ENCODE measurements at regions not wholly inside any gene's neighbourhood (a gene's known extent, or its start where the extent isn't known, plus 50 kb on each side); places are given as distances from the start of the nearest gene placed in this dataset.
"Not testable (repeated sequence)": the region's sequence is repeated elsewhere in the genome, so short reads cannot be mapped to it uniquely, and the experiment has no call there.

- Mint-ChIP-seq H3K27ac (no peak overlapping the region), H3K4me1 (no peaks in the 10 kb centered on the region), H3K36me3 (no peaks in the 10 kb centered on the region), H3K27me3 (no peaks in the 10 kb centered on the region), H3K4me3 (no peak overlapping the region), H3K9me3 (peaks cover 2 to 37% (median 15%) of the 10 kb centered on the region in 7 donors)
- H3K4me3 ChIP-seq (ENCODE audit: low read depth, low read length) = no peak overlapping the region
- no peaks in the 10 kb centered on the region for H3K27me3 ChIP-seq (ENCODE audit: control insufficient read depth, insufficient read depth, low read length)
- no peak overlapping the region for H3K27ac ChIP-seq (ENCODE audit: insufficient read depth, low read length, poor library complexity, severe bottlenecking)
- H3K36me3 ChIP-seq (ENCODE audit: control insufficient read depth, insufficient read depth, low read length) = no peaks in the 10 kb centered on the region
- DNase-seq (no peak), ATAC-seq (ENCODE audit: low read depth in 2 of 2) (no peak)
- no peaks in the 10 kb centered on the region for H3K4me1 ChIP-seq (ENCODE audit: control insufficient read depth, insufficient read depth, low read length, poor library complexity, severe bottlenecking)
- H3K9me3 ChIP-seq (ENCODE audit: control insufficient read depth in 2 of 2, low read length in 2 of 2) = peaks cover 2 to 10% of the 10 kb centered on the region in 2 experiments
These were observed 744.5 kb upstream of the EPHA7 start for GRCh38 chr6:94163877-94164276.

DNA sequence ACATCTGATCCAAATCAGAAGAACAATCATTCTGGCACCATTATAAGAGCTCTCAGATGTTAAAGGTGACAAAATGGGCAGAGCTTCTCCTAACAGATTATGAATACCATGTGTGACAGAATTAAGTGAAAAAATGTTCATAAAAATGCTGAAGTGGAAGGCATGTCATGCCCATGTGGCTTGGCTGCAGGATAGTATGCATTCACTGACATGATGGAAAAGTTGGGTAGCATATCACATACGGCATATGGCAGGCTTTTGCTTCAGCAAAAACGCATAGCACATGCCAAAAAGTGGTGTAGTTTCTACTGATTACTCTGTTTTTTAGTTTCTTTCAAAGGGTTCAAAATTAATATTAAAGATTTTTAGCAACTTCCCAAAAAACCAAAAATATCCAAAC lies 731.5 kb upstream of the EPHA7 start:
- Mint-ChIP-seq H3K9me3 (peaks cover 3 to 23% (median 9%) of the 10 kb centered on the region in 7 donors), H3K4me3 (no peak overlapping the region), H3K27ac (no peak overlapping the region), H3K4me1 (no peaks in the 10 kb centered on the region), H3K36me3 (no peaks in the 10 kb centered on the region), H3K27me3 (no peaks in the 10 kb centered on the region)
- no peaks in the 10 kb centered on the region for H3K9me3 ChIP-seq (ENCODE audit: control insufficient read depth in 2 of 2, low read length in 2 of 2)
- H3K4me3 ChIP-seq (ENCODE audit: low read depth, low read length) = no peak overlapping the region
- H3K27me3 ChIP-seq (ENCODE audit: control insufficient read depth, insufficient read depth, low read length) = no peaks in the 10 kb centered on the region
- ATAC-seq (ENCODE audit: low read depth in 2 of 2) (no peak), DNase-seq (no peak)
- no peaks in the 10 kb centered on the region for H3K36me3 ChIP-seq (ENCODE audit: control insufficient read depth, insufficient read depth, low read length)
- no peaks in the 10 kb centered on the region for H3K4me1 ChIP-seq (ENCODE audit: control insufficient read depth, insufficient read depth, low read length, poor library complexity, severe bottlenecking)
- H3K27ac ChIP-seq (ENCODE audit: insufficient read depth, low read length, poor library complexity, severe bottlenecking) = no peak overlapping the region

DNA sequence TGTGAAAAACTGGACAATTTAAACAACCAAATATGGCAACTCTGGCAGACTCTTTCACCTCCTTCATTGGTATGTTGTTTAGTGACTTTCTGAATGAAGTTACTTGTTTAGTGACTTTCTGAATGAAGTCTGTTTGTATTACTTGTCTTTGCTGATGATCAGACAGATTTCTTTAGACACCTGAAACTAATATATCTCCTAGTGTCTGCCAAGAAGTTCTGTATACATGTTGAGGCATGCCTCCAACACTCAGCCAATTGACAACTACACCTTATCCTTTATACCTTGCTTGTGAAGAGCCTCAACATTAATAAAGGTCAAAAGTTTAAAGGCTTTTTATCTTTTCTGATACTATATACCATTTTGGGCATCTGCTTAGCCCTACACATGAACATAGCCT lies 725.4 kb upstream of the EPHA7 start:
- peaks cover 1 to 33% (median 5%) of the 10 kb centered on the region in 7 donors for H3K9me3 Mint-ChIP-seq
- DNase-seq (no peak), ATAC-seq (ENCODE audit: low read depth in 2 of 2) (no peak)
- Histone ChIP-seq H3K36me3 (ENCODE audit: control insufficient read depth, insufficient read depth, low read length) (no peaks in the 10 kb centered on the region), H3K9me3 (ENCODE audit: control insufficient read depth in 2 of 2, low read length in 2 of 2) (peaks cover 0 to 3% of the 10 kb centered on the region in 2 experiments), H3K4me1 (ENCODE audit: control insufficient read depth, insufficient read depth, low read length, poor library complexity, severe bottlenecking) (no peaks in the 10 kb centered on the region), H3K27ac (ENCODE audit: insufficient read depth, low read length, poor library complexity, severe bottlenecking) (no peak overlapping the region), H3K4me3 (ENCODE audit: low read depth, low read length) (no peak overlapping the region), H3K27me3 (ENCODE audit: control insufficient read depth, insufficient read depth, low read length) (no peaks in the 10 kb centered on the region)
- no peaks in the 10 kb centered on the region for H3K27me3 Mint-ChIP-seq
- H3K4me3 Mint-ChIP-seq = no peak overlapping the region
- H3K36me3 Mint-ChIP-seq = no peaks in the 10 kb centered on the region
- no peaks in the 10 kb centered on the region for H3K4me1 Mint-ChIP-seq
- H3K27ac Mint-ChIP-seq = no peak overlapping the region

DNA sequence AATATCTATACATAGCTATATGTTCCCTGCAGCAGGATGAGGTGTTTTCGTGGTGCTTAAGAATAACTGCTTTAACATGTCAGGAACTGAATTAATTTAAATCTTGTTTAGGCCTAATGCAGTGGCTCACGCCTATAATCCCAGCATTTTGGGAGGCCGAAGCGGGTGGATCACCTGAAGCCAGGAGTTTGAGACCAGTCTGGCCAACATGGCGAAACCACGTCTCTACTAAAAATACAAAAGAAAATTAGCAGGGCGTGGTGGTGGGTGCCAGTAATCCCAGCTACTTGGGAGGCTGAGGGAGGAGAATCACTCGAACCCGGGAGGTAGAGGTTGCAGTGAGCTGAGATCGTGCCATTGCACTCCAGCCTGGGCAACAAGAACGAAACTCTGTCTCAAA lies 717.8 kb upstream of the EPHA7 start:
- not testable (repeated sequence) for H3K36me3 Mint-ChIP-seq; H3K9me3 ChIP-seq (ENCODE audit: control insufficient read depth in 2 of 2, low read length in 2 of 2); ATAC-seq (ENCODE audit: low read depth in 2 of 2); H3K4me3 ChIP-seq (ENCODE audit: low read depth, low read length); H3K4me1 Mint-ChIP-seq; H3K27ac Mint-ChIP-seq; H3K4me1 ChIP-seq (ENCODE audit: control insufficient read depth, insufficient read depth, low read length, poor library complexity, severe bottlenecking); H3K27me3 Mint-ChIP-seq; H3K4me3 Mint-ChIP-seq; DNase-seq; H3K27me3 ChIP-seq (ENCODE audit: control insufficient read depth, insufficient read depth, low read length); H3K27ac ChIP-seq (ENCODE audit: insufficient read depth, low read length, poor library complexity, severe bottlenecking); H3K36me3 ChIP-seq (ENCODE audit: control insufficient read depth, insufficient read depth, low read length)
- peaks cover 0 to 19% (median 4%) of the 10 kb centered on the region in 7 donors for H3K9me3 Mint-ChIP-seq

GRCh38 chr6:94133106-94133505 lies 713.7 kb upstream of the EPHA7 start:
- Histone ChIP-seq H3K4me1 (ENCODE audit: control insufficient read depth, insufficient read depth, low read length, poor library complexity, severe bottlenecking) (no peaks in the 10 kb centered on the region), H3K4me3 (ENCODE audit: low read depth, low read length) (no peak overlapping the region), H3K9me3 (ENCODE audit: control insufficient read depth in 2 of 2, low read length in 2 of 2) (peaks cover 2 to 5% of the 10 kb centered on the region in 2 experiments), H3K36me3 (ENCODE audit: control insufficient read depth, insufficient read depth, low read length) (no peaks in the 10 kb centered on the region), H3K27ac (ENCODE audit: insufficient read depth, low read length, poor library complexity, severe bottlenecking) (no peak overlapping the region), H3K27me3 (ENCODE audit: control insufficient read depth, insufficient read depth, low read length) (no peaks in the 10 kb centered on the region)
- Mint-ChIP-seq H3K9me3 (peaks cover 0 to 8% (median 0%) of the 10 kb centered on the region in 7 donors), H3K27me3 (no peaks in the 10 kb centered on the region), H3K4me1 (no peaks in the 10 kb centered on the region), H3K4me3 (no peak overlapping the region), H3K36me3 (no peaks in the 10 kb centered on the region), H3K27ac (no peak overlapping the region)
- DNase-seq (no peak), ATAC-seq (ENCODE audit: low read depth in 2 of 2) (no peak)

GRCh38 chr6:94131271-94131670 lies 711.9 kb upstream of the EPHA7 start:
- no peaks in the 10 kb centered on the region for H3K4me1 Mint-ChIP-seq
- ATAC-seq (ENCODE audit: low read depth in 2 of 2) = no peak

DNA sequence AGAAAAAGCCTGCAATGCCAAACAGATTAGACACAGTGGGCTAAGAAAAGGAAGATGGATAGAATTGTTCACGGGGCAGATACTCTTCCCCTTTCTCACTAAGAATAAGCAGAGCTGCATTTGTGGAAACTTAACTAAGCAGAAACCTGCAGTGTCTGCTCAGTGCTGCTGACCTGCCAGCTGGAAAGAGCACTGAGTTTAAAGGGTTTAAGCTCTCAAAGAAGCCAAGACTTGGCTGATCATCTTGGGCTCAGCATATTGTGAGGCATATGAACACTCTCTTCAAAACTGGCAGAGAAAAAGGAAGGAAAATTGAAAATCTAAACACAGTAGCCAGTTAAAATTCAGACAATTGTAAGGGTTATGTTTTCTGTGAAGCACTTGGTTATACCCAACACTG lies 711.1 kb upstream of the EPHA7 start:
- DNase-seq (no peak), ATAC-seq (ENCODE audit: low read depth in 2 of 2) (no peak)
- H3K9me3 ChIP-seq (ENCODE audit: control insufficient read depth in 2 of 2, low read length in 2 of 2) = peaks cover 2 to 4% of the 10 kb centered on the region in 2 experiments
- no peak overlapping the region for H3K27ac Mint-ChIP-seq
- H3K4me1 ChIP-seq (ENCODE audit: control insufficient read depth, insufficient read depth, low read length, poor library complexity, severe bottlenecking) = no peaks in the 10 kb centered on the region
- no peaks in the 10 kb centered on the region for H3K27me3 ChIP-seq (ENCODE audit: control insufficient read depth, insufficient read depth, low read length)
- no peaks in the 10 kb centered on the region for H3K4me1 Mint-ChIP-seq
- H3K36me3 ChIP-seq (ENCODE audit: control insufficient read depth, insufficient read depth, low read length) = no peaks in the 10 kb centered on the region
- H3K9me3 Mint-ChIP-seq = peaks cover 0 to 5% (median 0%) of the 10 kb centered on the region in 7 donors
- no peak overlapping the region for H3K4me3 Mint-ChIP-seq
- H3K4me3 ChIP-seq (ENCODE audit: low read depth, low read length) = no peak overlapping the region
- no peaks in the 10 kb centered on the region for H3K27me3 Mint-ChIP-seq
- H3K27ac ChIP-seq (ENCODE audit: insufficient read depth, low read length, poor library complexity, severe bottlenecking) = no peak overlapping the region
- H3K36me3 Mint-ChIP-seq = no peaks in the 10 kb centered on the region

More at GRCh38 chr6:94131271-94131670, 711.9 kb upstream of the EPHA7 start:
- Mint-ChIP-seq H3K9me3 (peaks cover 0 to 5% (median 0%) of the 10 kb centered on the region in 7 donors), H3K27me3 (no peaks in the 10 kb centered on the region), H3K27ac (no peak overlapping the region), H3K4me3 (no peak overlapping the region), H3K36me3 (no peaks in the 10 kb centered on the region)
- no peak overlapping the region for H3K4me3 ChIP-seq (ENCODE audit: low read depth, low read length)
- peaks cover 2 to 5% of the 10 kb centered on the region in 2 experiments for H3K9me3 ChIP-seq (ENCODE audit: control insufficient read depth in 2 of 2, low read length in 2 of 2)
- no peaks in the 10 kb centered on the region for H3K27me3 ChIP-seq (ENCODE audit: control insufficient read depth, insufficient read depth, low read length)
- DNase-seq = no peak
- H3K4me1 ChIP-seq (ENCODE audit: control insufficient read depth, insufficient read depth, low read length, poor library complexity, severe bottlenecking) = no peaks in the 10 kb centered on the region
- no peaks in the 10 kb centered on the region for H3K36me3 ChIP-seq (ENCODE audit: control insufficient read depth, insufficient read depth, low read length)
- no peak overlapping the region for H3K27ac ChIP-seq (ENCODE audit: insufficient read depth, low read length, poor library complexity, severe bottlenecking)

DNA sequence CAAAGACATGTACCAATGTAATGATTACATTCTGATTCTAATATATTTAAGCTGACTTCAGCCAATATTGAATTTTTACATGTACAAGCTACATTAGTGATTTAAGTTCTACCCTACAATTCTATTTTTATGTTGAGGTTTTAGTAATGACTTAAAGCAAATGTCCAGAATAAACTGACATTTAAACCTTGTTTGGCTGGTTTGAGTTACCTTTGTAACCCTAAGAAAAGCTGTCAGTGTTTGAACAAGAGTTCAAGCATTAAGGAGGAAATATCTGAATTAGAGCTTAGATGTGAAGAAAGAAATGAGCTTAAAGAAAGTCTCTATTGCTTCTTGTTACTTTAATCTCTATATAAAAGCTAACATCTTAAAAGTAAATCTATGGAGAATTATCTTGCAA lies 710.6 kb upstream of the EPHA7 start:
- H3K36me3 Mint-ChIP-seq = no peaks in the 10 kb centered on the region
- no peaks in the 10 kb centered on the region for H3K4me1 Mint-ChIP-seq
- no peak overlapping the region for H3K27ac Mint-ChIP-seq
- no peak overlapping the region for H3K4me3 Mint-ChIP-seq
- H3K36me3 ChIP-seq (ENCODE audit: control insufficient read depth, insufficient read depth, low read length) = no peaks in the 10 kb centered on the region
- H3K9me3 ChIP-seq (ENCODE audit: control insufficient read depth in 2 of 2, low read length in 2 of 2) = peaks cover 0 to 2% of the 10 kb centered on the region in 2 experiments
- H3K27me3 Mint-ChIP-seq = no peaks in the 10 kb centered on the region
- no peak overlapping the region for H3K27ac ChIP-seq (ENCODE audit: insufficient read depth, low read length, poor library complexity, severe bottlenecking)
- no peak for DNase-seq
- no peaks in the 10 kb centered on the region for H3K27me3 ChIP-seq (ENCODE audit: control insufficient read depth, insufficient read depth, low read length)
- no peak for ATAC-seq (ENCODE audit: low read depth in 2 of 2)
- H3K9me3 Mint-ChIP-seq = peaks cover 0 to 5% (median 0%) of the 10 kb centered on the region in 7 donors
- no peak overlapping the region for H3K4me3 ChIP-seq (ENCODE audit: low read depth, low read length)
- no peaks in the 10 kb centered on the region for H3K4me1 ChIP-seq (ENCODE audit: control insufficient read depth, insufficient read depth, low read length, poor library complexity, severe bottlenecking)
